HG03066 (cell line): ENCODE measurements at regions not wholly inside any gene's neighbourhood (a gene's known extent, or its start where the extent isn't known, plus 50 kb on each side); places are given as distances from the start of the nearest gene placed in this dataset.
"Not testable (repeated sequence)": the region's sequence is repeated elsewhere in the genome, so short reads cannot be mapped to it uniquely, and the experiment has no call there.

ENCODE experiments used
- ATAC-seq: cut with Tn5 transposase; IDR thresholded peaks from one replicate; pipeline ENCODE4 v1.9.1; 2021; ENCODE audit warnings: low read depth; ENCODE audit not compliant: unreplicated experiment

GRCh38 chr12:20093190-20093810, 275.0 kb upstream of the PDE3A start:
- not testable (repeated sequence) for ATAC-seq

GRCh38 chr12:20096430-20096829, 271.9 kb upstream of the PDE3A start:
- ATAC-seq = no peak

DNA sequence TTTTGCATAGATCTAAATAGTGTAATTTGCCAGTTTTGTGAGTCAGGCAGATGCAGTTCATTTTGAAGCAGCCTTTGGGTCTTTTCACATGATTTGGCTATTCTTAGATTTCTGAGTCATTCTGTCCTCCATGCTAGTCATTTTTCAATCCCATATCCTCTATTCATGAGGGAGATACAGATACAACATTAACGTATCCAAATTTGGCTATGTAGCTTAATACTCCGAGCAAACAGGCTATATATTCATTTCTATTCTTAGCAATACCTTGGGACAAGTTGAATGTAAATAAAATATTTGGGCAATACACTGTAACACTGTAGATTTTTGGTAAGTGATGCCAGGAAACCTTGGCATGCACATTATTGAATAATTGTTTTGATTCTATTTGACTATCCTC, 270.7 kb upstream of the PDE3A start:
- no peak for ATAC-seq

DNA sequence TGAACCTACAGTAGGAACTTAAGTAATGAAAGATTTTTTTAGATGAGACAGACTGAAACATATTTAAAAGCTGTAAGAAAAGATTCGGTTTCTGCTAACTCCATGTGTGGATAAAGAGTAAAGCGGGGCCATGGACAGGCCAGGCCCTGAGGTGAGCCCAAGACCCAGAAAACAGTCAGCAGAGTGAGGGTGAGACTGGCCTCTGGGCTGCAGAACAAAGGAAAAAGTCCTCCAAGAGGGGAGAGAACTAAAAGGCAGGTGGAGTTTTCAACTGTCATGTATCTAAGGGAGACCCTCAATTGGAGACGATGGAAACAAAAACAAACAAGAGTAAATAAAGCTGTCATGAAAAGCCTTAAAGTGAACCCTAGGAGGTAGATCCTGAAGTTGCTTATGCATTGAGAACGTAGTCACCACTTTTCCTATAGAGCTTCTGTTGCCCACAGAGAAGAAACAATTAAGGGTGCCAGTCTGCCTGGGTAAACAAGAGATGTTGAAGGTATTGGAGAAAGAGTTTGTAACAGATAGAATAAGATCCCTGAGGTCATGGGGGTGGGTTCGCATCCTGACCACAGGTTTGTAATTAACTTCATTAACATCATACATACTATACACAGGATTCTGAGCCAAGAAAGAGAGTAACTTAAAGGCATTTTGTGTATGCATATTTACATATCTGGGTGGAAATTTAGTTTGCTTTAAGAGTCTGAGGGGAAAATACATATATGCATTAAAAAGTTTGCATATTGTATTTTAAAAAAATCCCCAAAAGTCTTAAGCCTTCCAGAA, 268.7 kb upstream of the PDE3A start:
- ATAC-seq = no peak

- ATAC-seq = no peak
Observed at GRCh38 chr12:20101046-20101445, 267.3 kb upstream of the PDE3A start.

- no peak for ATAC-seq
Observed at GRCh38 chr12:20105943-20106342, 262.4 kb upstream of the PDE3A start.

DNA sequence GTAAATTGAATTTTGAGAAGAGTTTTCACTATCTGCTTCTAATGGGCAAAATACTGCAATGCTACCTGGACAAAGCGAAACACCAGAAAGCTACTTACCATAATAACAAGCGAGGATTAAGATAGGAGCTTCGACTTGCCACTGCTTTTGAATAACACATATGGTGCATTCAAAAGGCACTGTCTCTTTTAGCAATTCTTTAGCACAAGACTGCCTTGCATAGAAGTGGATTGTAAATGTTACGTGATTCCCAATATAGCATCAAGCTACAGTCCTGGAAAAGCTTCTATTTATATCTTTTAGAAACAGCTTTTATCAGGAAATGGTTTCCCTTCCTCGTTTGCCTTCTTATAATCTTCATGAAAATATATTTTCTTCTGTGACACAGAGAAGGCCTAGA, 258.7 kb upstream of the PDE3A start:
- ATAC-seq = no peak

DNA sequence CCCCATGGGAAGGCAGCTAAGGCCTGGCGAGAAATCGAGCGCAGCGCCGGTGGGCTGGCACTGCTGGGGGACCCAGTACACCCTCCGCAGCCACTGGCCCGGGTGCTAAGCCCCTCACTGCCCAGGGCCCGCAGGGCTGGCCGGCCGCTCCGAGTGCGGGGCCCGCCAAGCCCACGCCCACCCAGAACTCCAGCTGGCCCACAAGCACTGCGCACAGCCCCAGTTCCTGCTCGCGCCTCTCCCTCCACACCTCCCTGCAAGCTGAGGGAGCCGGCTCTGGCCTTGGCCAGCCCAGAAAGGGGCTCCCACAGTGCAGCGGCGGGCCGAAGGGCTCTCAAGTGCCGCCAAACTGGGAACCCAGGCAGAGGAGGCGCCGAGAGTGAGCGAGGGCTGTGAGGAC, 253.0 kb upstream of the PDE3A start:
- not testable (repeated sequence) for ATAC-seq

- no peak for ATAC-seq
Observed at GRCh38 chr12:20119596-20120402, 248.5 kb upstream of the PDE3A start.

GRCh38 chr12:20120403-20120725, 248.0 kb upstream of the PDE3A start:
- ATAC-seq = no peak

- no peak for ATAC-seq
Observed at GRCh38 chr12:20122274-20122673, 246.1 kb upstream of the PDE3A start.

DNA sequence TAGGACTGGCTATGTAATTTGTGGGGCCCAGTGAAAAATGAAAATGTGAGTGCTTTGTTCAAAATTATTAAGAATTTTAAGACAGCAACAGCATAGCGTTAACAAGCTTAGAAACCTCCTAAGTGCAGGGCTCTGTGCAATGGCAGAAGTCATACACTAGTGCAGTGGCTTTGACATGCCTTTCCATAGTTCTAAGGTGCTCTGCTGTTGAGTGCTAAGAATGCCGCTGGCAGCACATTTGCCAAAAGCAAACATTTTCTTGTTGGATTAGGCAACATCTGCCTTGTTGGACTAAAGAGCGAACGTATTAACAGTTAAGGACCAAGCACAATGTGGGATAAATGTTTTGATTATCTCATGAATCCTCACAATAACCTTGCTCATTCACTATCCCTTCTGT, 244.9 kb upstream of the PDE3A start:
- no peak for ATAC-seq

- ATAC-seq = no peak
Observed at GRCh38 chr12:20125276-20125798, 243.0 kb upstream of the PDE3A start.

- no peak for ATAC-seq
Observed at GRCh38 chr12:20126601-20127000, 241.7 kb upstream of the PDE3A start.

- ATAC-seq = no peak
Observed at GRCh38 chr12:20127413-20127812, 240.9 kb upstream of the PDE3A start.

DNA sequence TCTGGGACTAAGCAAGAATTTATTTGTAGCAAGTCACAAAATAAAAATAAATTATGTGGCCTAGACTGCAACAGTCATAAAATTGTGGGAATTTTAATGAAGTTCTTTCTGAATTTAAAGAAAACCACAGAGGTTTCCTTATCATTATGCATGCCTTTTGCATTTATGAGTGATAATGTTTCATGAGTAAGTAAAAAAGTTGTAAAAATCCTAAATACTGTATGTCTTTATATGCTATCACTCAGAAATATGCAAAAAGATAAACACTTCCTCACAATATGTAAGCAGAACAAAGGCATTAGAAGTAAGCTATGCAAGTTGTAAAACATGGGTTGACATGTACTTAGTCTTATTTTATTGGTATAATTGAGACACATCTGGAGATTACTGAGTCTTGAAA, 239.4 kb upstream of the PDE3A start:
- no peak for ATAC-seq

DNA sequence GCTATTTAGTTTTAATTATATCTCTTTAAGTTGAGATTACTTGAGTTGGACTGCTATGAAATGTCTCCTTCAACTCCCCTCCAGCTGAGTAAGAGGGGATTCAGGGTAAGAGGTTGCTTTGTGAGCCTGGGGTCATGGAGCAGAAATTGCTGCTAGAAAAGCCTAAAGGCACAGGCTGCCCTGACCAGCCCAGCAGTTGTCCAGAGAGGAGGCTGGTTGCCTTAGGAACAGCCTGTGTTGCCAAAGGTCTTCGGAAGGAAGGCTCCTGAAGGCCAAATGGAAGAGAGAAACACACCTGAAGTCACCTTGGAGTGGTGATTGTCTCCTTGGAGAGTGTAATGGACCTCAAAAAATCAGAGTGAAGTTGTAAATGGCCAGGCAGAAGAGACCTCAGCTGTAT, 235.5 kb upstream of the PDE3A start:
- ATAC-seq = no peak

DNA sequence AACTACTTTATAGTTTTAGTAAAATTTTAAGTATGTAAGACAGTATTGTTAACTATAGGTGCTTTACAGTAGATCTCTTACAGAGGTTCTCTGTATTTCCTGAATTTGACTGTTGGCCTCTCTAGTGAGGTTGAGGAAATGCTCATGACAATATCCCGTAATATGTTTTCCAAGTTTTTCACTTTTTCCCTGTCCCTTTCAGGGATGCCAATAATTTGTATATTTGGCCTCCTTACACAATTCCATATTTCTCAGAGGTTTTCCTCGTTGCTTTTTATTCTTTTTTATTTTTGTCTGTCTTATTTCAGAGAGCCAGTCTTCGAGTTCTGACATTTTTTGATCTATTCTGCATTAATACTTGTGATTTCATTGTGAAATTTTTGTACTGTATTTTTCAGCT, 233.7 kb upstream of the PDE3A start:
- no peak for ATAC-seq

GRCh38 chr12:20140751-20141150, 227.6 kb upstream of the PDE3A start:
- ATAC-seq = no peak

- ATAC-seq = no peak
Observed at GRCh38 chr12:20142316-20142715, 226.0 kb upstream of the PDE3A start.

DNA sequence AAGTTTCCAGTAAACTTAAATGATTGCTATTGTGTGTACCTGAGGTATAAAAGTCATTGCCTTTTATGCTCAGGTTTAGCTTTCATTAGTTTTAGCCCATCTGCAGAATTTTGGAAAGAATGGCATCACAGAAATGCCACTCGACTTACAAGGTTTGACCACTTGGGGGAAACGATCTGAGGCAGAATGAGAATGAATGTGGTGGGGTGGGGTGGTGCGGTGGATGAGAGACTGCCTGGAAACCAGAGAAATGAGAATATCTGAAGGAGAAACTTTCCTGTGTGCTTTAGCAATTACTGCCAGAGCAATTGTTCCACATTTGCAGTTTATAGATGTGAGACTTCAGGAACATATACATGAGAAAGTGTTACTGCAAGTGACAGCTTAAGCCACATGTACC, 225.4 kb upstream of the PDE3A start:
- ATAC-seq = no peak
